GM12878 (cell line): ENCODE measurements at regions not wholly inside any gene's neighbourhood (a gene's known extent, or its start where the extent isn't known, plus 50 kb on each side); places are given as distances from the start of the nearest gene placed in this dataset.

Experiments used
- BHLHE40 ChIP-seq, 2 experiments: fragments of 450-650 bp in 1 of 2; IDR thresholded peaks; 2 replicates each; pipeline ENCODE4 v1.6.1; 2011 to 2017; ENCODE audit warnings: low read depth in 2 of 2, borderline replicate concordance in 1 of 2, improper control_type of control experiment in 1 of 2, low read length in 1 of 2, mild to moderate bottlenecking in 1 of 2
- CHD4 ChIP-seq: fragments of 200-600 bp; sonication (generic); IDR thresholded peaks from 2 replicates; pipeline ENCODE4 v1.6.1; 2016; ENCODE audit warnings: mild to moderate bottlenecking
- CTCF ChIP-seq, 3 experiments: IDR thresholded peaks in 2 of 3; conservative IDR thresholded peaks in 1 of 3; 2 replicates each; pipeline ENCODE4 v1.5.1; 2011; ENCODE audit warnings: low read depth in 3 of 3, low read length in 3 of 3, mild to moderate bottlenecking in 3 of 3, control low read depth in 2 of 3, moderate library complexity in 2 of 3, inconsistent platforms in 1 of 3, mixed read lengths in 1 of 3; ENCODE audit not compliant: control insufficient read depth in 2 of 3, insufficient read depth in 1 of 3; ENCODE audit errors: extremely low read depth in 1 of 3
- EP300 ChIP-seq, 2 experiments: fragments of 150-350 bp in 1 of 2; IDR thresholded peaks; 2 replicates each; pipeline ENCODE4 v1.6.1; 2011 to 2012; ENCODE audit warnings: low read depth in 2 of 2, low read length in 2 of 2, borderline replicate concordance in 1 of 2, improper control_type of control experiment in 1 of 2, inconsistent platforms in 1 of 2; ENCODE audit not compliant: control insufficient read depth in 1 of 2
- ETV6 ChIP-seq, 2 experiments: fragments of 450-650 bp in 1 of 2; IDR thresholded peaks in 1 of 2; conservative IDR thresholded peaks in 1 of 2; 2 replicates each; pipeline ENCODE4 v1.6.1; 2014; ENCODE audit warnings: antibody characterized with exemption in 1 of 2, borderline replicate concordance in 1 of 2, low read depth in 1 of 2, mild to moderate bottlenecking in 1 of 2, moderate library complexity in 1 of 2
- KLF5 ChIP-seq: fragments of 450-650 bp; IDR thresholded peaks from 2 replicates; pipeline ENCODE4 v1.6.1; 2014; ENCODE audit warnings: mild to moderate bottlenecking; ENCODE audit not compliant: partially characterized antibody
- NFXL1 ChIP-seq: fragments of 450-650 bp; IDR thresholded peaks from 2 replicates; pipeline ENCODE4 v1.6.1; 2017; ENCODE audit warnings: antibody characterized with exemption, mild to moderate bottlenecking, borderline replicate concordance
- POLR2A ChIP-seq: IDR thresholded peaks from 2 replicates; pipeline ENCODE4 v1.6.1; 2011; ENCODE audit warnings: low read depth, mild to moderate bottlenecking, low read length
- POU2F2 ChIP-seq: IDR thresholded peaks from 3 replicates; pipeline ENCODE4 v1.6.1; 2011; ENCODE audit warnings: low read depth, mild to moderate bottlenecking, low read length, borderline replicate concordance
- SIN3A ChIP-seq: IDR thresholded peaks from 2 replicates; pipeline ENCODE4 v1.6.1; 2012; ENCODE audit warnings: low read depth, low read length, improper control_type of control experiment
- TCF7 ChIP-seq: IDR thresholded peaks from 2 replicates; pipeline ENCODE4 v1.6.1; 2014; ENCODE audit warnings: antibody characterized with exemption, borderline replicate concordance
- TF ChIP-seq, protein P1 (sequence below): IDR thresholded peaks from 2 replicates; pipeline ENCODE4 v1.6.1; 2012; ENCODE audit warnings: mild to moderate bottlenecking, low read depth, low read length
- TF ChIP-seq, protein P2 (sequence below): fragments of 450-650 bp; IDR thresholded peaks from 2 replicates; pipeline ENCODE4 v1.6.1; 2016; ENCODE audit warnings: mild to moderate bottlenecking

GRCh38 chr14:65259000-65259399 lies 153.5 kb upstream of the FUT8 start:
- no peak for TF ChIP-seq SIN3A
- no peak for TF ChIP-seq EP300 (IDR thresholded peaks at IDR 0.05; ENCODE audit: borderline replicate concordance in 1 of 2, control insufficient read depth in 1 of 2, low read depth in 2 of 2, low read length in 2 of 2)
- TF ChIP-seq CTCF (IDR thresholded peaks at IDR 0.05 in 2 of 3, conservative IDR thresholded peaks at IDR 0.05 in 1 of 3; ENCODE audit: control insufficient read depth in 2 of 3, extremely low read depth in 1 of 3, insufficient read depth in 1 of 3, low read depth in 3 of 3, low read length in 3 of 3): no peak
- TF ChIP-seq, protein P1, sequence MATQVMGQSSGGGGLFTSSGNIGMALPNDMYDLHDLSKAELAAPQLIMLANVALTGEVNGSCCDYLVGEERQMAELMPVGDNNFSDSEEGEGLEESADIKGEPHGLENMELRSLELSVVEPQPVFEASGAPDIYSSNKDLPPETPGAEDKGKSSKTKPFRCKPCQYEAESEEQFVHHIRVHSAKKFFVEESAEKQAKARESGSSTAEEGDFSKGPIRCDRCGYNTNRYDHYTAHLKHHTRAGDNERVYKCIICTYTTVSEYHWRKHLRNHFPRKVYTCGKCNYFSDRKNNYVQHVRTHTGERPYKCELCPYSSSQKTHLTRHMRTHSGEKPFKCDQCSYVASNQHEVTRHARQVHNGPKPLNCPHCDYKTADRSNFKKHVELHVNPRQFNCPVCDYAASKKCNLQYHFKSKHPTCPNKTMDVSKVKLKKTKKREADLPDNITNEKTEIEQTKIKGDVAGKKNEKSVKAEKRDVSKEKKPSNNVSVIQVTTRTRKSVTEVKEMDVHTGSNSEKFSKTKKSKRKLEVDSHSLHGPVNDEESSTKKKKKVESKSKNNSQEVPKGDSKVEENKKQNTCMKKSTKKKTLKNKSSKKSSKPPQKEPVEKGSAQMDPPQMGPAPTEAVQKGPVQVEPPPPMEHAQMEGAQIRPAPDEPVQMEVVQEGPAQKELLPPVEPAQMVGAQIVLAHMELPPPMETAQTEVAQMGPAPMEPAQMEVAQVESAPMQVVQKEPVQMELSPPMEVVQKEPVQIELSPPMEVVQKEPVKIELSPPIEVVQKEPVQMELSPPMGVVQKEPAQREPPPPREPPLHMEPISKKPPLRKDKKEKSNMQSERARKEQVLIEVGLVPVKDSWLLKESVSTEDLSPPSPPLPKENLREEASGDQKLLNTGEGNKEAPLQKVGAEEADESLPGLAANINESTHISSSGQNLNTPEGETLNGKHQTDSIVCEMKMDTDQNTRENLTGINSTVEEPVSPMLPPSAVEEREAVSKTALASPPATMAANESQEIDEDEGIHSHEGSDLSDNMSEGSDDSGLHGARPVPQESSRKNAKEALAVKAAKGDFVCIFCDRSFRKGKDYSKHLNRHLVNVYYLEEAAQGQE: no peak
- TF ChIP-seq ETV6 (conservative IDR thresholded peaks at IDR 0.05 in 1 of 2, IDR thresholded peaks at IDR 0.05 in 1 of 2; ENCODE audit: borderline replicate concordance in 1 of 2, low read depth in 1 of 2): no peak
- TF ChIP-seq, protein P2, sequence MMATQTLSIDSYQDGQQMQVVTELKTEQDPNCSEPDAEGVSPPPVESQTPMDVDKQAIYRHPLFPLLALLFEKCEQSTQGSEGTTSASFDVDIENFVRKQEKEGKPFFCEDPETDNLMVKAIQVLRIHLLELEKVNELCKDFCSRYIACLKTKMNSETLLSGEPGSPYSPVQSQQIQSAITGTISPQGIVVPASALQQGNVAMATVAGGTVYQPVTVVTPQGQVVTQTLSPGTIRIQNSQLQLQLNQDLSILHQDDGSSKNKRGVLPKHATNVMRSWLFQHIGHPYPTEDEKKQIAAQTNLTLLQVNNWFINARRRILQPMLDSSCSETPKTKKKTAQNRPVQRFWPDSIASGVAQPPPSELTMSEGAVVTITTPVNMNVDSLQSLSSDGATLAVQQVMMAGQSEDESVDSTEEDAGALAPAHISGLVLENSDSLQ: no peak
- TF ChIP-seq KLF5: no peak
- TF ChIP-seq NFXL1: no peak
- TF ChIP-seq POU2F2: no peak
- TF ChIP-seq BHLHE40 (IDR thresholded peaks at IDR 0.05; ENCODE audit: borderline replicate concordance in 1 of 2, low read depth in 2 of 2, low read length in 1 of 2): no peak
- TF ChIP-seq POLR2A: no peak
- TF ChIP-seq TCF7: no peak
- no peak for TF ChIP-seq CHD4
